Panc1 (cell line): ENCODE measurements at regions not wholly inside any gene's neighbourhood (a gene's known extent, or its start where the extent isn't known, plus 50 kb on each side); places are given as distances from the start of the nearest gene placed in this dataset.

Source experiments
- ATAC-seq: fragments of 200-7000 bp; cut with Tn5 transposase; 2 replicates; pipeline ENCODE4 v1.9.1; 2020; ENCODE audit warnings: mild to moderate bottlenecking, moderate library complexity
- BruUV-seq: library from RNA; stranded (reverse); fragments of 400-500 nt; replicated peaks from 2 replicates; lab custom pipeline; 2021; lab: Mats Ljungman, UMichigan
- CTCF ChIA-PET: fragments of 300-600 bp; sonication (Branson Sonifier 250); formaldehyde crosslinking; loops from one replicate; lab custom pipeline; 2022; ENCODE audit warnings: antibody characterized with exemption; lab: Charles Lee
- POLR2A ChIA-PET: fragments of 300-600 bp; sonication (Branson Sonifier 250); formaldehyde crosslinking; loops from one replicate; lab custom pipeline; 2022; ENCODE audit warnings: antibody characterized with exemption; lab: Charles Lee
- DNase-seq: peaks from one replicate; pipeline ENCODE4 v3.0.0-alpha.2; 2010; ENCODE audit warnings: low read depth, low spot score
- H3K27ac ChIP-seq: 2 replicates; pipeline ENCODE4 v1.5.1; 2011; ENCODE audit warnings: mild to moderate bottlenecking, low read length, inconsistent platforms
- H3K27me3 ChIP-seq: fragments of 200-500 bp; sonication (Bioruptor generic); 2 replicates; pipeline ENCODE4 v1.6.0; 2014; ENCODE audit warnings: low read length, inconsistent platforms; ENCODE audit not compliant: control insufficient read depth, insufficient read depth
- H3K36me3 ChIP-seq: fragments of 200-500 bp; sonication (Bioruptor generic); 2 replicates; pipeline ENCODE4 v1.5.1; 2014; ENCODE audit warnings: inconsistent platforms, mild to moderate bottlenecking, low read length, moderate library complexity; ENCODE audit not compliant: control insufficient read depth, insufficient read depth
- H3K4me1 ChIP-seq: 2 replicates; pipeline ENCODE4 v1.5.1; 2011; ENCODE audit warnings: inconsistent platforms, mild to moderate bottlenecking, low read length, moderate library complexity; ENCODE audit not compliant: control insufficient read depth, insufficient read depth
- H3K4me3 ChIP-seq, 2 experiments: 2 replicates each; pipeline ENCODE4 v1.5.1; 2011 to 2012; ENCODE audit warnings: low read depth in 2 of 2, low read length in 2 of 2, mild to moderate bottlenecking in 2 of 2, inconsistent platforms in 1 of 2, moderate library complexity in 1 of 2
- H3K9me3 ChIP-seq: fragments of 200-500 bp; sonication (Bioruptor generic); 2 replicates; pipeline ENCODE4 v1.5.1; 2014; ENCODE audit warnings: low read depth, mild to moderate bottlenecking, inconsistent platforms, low read length, moderate library complexity; ENCODE audit not compliant: control insufficient read depth, insufficient read depth
- POLR2AphosphoS5 ChIP-seq: IDR thresholded peaks from 2 replicates; pipeline ENCODE4 v1.6.1; 2012; ENCODE audit warnings: mild to moderate bottlenecking, low read depth, low read length, moderate library complexity
- SIN3A ChIP-seq: IDR thresholded peaks from 2 replicates; pipeline ENCODE4 v1.6.1; 2012; ENCODE audit warnings: low read depth, mild to moderate bottlenecking, low read length, moderate library complexity, borderline replicate concordance; ENCODE audit not compliant: insufficient read depth
- TCF7L2 ChIP-seq: IDR thresholded peaks from 2 replicates; pipeline ENCODE4 v1.6.1; 2011; ENCODE audit warnings: mild to moderate bottlenecking, low read depth, low read length, inconsistent platforms
- in situ Hi-C: cut with HindIII; loops from 2 replicates; pipeline ENCODE4 v1.10.0; 2016; ENCODE audit warnings: low sequenced_read_pairs, low pct_unique_long_range_greater_than_20kb
- intact Hi-C: fragments of 100-400 bp; cut with micrococcal nuclease; formaldehyde crosslinking; loops from one replicate; pipeline ENCODE4 v1.10.0; 2022; ENCODE audit not compliant: unreplicated experiment
- TF ChIP-seq, protein P1 (sequence below): fragments of 450-650 bp; IDR thresholded peaks from 2 replicates; pipeline ENCODE4 v1.5.1; 2017; ENCODE audit warnings: mild to moderate bottlenecking
- TF ChIP-seq, protein P2 (sequence below), 2 experiments: IDR thresholded peaks; 2 replicates each; pipeline ENCODE4 v1.6.1; 2011 to 2012; ENCODE audit warnings: low read depth in 2 of 2, control low read depth in 1 of 2, low read length in 1 of 2, mild to moderate bottlenecking in 1 of 2, moderate library complexity in 1 of 2; ENCODE audit not compliant: insufficient read depth in 1 of 2

DNA sequence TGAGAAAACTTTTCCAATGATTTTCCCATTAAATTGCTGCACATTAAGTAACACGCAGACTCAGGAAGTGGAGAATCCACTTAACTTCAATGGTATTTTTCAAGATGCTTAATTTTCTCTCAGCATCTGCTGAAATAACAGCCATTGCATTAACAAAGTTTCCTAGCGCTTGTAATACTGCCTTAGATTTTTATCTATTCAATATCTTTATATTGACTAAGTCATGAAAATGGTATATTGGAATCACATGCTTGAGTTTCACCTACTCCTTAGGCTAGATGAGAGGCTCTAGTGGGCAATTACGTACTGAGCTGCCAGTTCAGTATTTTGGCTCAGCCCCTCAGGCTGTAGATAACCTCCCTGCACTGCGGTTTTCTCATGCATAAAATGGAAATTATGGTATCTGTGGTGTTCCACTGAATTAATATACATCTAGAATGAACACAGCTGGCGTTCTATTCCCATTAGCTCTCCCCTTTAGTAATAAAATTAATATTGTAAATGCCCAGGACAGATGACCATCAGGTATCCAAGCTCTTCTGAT, 112.9 kb downstream of the MTX3 start:
- H3K9me3 ChIP-seq, result no peaks in the 10 kb centered on the region
- H3K27ac ChIP-seq, result no peak overlapping the region
- CTCF ChIA-PET, result interaction anchor here (0.8 kb wide), 1 partner anchor 206 kb away, joined by 3 read pairs; no protein-coding TSS in a partner anchor
- in situ Hi-C loops (no loop called here), intact Hi-C loops (no loop called here)
- TF ChIP-seq, protein P1, sequence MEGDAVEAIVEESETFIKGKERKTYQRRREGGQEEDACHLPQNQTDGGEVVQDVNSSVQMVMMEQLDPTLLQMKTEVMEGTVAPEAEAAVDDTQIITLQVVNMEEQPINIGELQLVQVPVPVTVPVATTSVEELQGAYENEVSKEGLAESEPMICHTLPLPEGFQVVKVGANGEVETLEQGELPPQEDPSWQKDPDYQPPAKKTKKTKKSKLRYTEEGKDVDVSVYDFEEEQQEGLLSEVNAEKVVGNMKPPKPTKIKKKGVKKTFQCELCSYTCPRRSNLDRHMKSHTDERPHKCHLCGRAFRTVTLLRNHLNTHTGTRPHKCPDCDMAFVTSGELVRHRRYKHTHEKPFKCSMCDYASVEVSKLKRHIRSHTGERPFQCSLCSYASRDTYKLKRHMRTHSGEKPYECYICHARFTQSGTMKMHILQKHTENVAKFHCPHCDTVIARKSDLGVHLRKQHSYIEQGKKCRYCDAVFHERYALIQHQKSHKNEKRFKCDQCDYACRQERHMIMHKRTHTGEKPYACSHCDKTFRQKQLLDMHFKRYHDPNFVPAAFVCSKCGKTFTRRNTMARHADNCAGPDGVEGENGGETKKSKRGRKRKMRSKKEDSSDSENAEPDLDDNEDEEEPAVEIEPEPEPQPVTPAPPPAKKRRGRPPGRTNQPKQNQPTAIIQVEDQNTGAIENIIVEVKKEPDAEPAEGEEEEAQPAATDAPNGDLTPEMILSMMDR, result no peak
- no peak for TF ChIP-seq SIN3A
- no peak for TF ChIP-seq TCF7L2
- TF ChIP-seq POLR2AphosphoS5, result no peak
- TF ChIP-seq, protein P2, sequence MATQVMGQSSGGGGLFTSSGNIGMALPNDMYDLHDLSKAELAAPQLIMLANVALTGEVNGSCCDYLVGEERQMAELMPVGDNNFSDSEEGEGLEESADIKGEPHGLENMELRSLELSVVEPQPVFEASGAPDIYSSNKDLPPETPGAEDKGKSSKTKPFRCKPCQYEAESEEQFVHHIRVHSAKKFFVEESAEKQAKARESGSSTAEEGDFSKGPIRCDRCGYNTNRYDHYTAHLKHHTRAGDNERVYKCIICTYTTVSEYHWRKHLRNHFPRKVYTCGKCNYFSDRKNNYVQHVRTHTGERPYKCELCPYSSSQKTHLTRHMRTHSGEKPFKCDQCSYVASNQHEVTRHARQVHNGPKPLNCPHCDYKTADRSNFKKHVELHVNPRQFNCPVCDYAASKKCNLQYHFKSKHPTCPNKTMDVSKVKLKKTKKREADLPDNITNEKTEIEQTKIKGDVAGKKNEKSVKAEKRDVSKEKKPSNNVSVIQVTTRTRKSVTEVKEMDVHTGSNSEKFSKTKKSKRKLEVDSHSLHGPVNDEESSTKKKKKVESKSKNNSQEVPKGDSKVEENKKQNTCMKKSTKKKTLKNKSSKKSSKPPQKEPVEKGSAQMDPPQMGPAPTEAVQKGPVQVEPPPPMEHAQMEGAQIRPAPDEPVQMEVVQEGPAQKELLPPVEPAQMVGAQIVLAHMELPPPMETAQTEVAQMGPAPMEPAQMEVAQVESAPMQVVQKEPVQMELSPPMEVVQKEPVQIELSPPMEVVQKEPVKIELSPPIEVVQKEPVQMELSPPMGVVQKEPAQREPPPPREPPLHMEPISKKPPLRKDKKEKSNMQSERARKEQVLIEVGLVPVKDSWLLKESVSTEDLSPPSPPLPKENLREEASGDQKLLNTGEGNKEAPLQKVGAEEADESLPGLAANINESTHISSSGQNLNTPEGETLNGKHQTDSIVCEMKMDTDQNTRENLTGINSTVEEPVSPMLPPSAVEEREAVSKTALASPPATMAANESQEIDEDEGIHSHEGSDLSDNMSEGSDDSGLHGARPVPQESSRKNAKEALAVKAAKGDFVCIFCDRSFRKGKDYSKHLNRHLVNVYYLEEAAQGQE (IDR thresholded peaks at IDR 0.05; ENCODE audit: insufficient read depth in 1 of 2, low read depth in 2 of 2, low read length in 1 of 2), result no peak
- H3K36me3 ChIP-seq, result no peaks in the 10 kb centered on the region
- H3K27me3 ChIP-seq, result peaks cover 10% of the 10 kb centered on the region
- no peak for DNase-seq
- POLR2A ChIA-PET, result no interaction called here
- no peaks in the 10 kb centered on the region for H3K4me1 ChIP-seq
- no TSS peak for BruUV-seq
- no peak for ATAC-seq
- H3K4me3 ChIP-seq, result no peak overlapping the region

DNA sequence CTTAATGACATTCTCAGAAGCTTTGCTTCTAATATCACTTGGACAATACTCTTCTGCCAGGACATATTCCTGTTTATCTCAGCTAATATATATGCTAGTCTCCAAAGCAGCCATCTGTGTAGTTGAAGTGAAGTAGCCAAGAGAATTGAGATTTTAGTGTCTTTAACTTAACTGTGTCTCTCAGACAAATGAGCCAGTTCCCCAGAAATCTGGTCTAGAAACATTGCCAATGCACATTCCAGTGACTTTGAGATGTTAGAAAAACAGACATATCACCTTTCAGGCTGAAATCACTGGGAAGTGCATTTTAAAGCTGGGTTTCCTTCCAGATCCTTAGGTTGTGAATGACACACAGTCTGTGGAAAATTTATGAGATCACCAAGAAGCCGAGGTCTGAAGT, 114.6 kb downstream of the MTX3 start:
- intact Hi-C loops, result no loop called here

More for the DNA sequence above, 114.6 kb downstream of the MTX3 start:
- ChIA-PET CTCF (no interaction called here), POLR2A (no interaction called here)
- no peak overlapping the region for H3K27ac ChIP-seq
- BruUV-seq, result no TSS peak
- in situ Hi-C loops, result no loop called here
- DNase-seq, result no peak
- H3K4me3 ChIP-seq, result no peak overlapping the region
- no peaks in the 10 kb centered on the region for H3K36me3 ChIP-seq
- H3K4me1 ChIP-seq, result no peaks in the 10 kb centered on the region
- H3K9me3 ChIP-seq, result no peaks in the 10 kb centered on the region
- peaks cover 10% of the 10 kb centered on the region for H3K27me3 ChIP-seq
- TF ChIP-seq, protein P1, result no peak
- TF ChIP-seq POLR2AphosphoS5 (no peak), TCF7L2 (no peak), SIN3A (no peak)
- TF ChIP-seq, protein P2 (IDR thresholded peaks at IDR 0.05; ENCODE audit: insufficient read depth in 1 of 2, low read depth in 2 of 2, low read length in 1 of 2), result no peak
- ATAC-seq, result no peak
